WTC11 (cell line): ENCODE measurements at regions not wholly inside any gene's neighbourhood (a gene's known extent, or its start where the extent isn't known, plus 50 kb on each side); places are given as distances from the start of the nearest gene placed in this dataset.

Experiments
- ATAC-seq: fragments of 200-7000 bp; cut with Tn5 transposase; 2 replicates; pipeline ENCODE4 v1.10.0; 2021; ENCODE audit warnings: mild to moderate bottlenecking, moderate library complexity
- CTCF ChIA-PET: fragments of 300-600 bp; sonication (Branson Sonifier 250); formaldehyde crosslinking; loops from one replicate; lab custom pipeline; 2021; ENCODE audit warnings: antibody characterized with exemption; lab: Charles Lee
- POLR2A ChIA-PET: fragments of 350-600 bp; sonication (Branson Sonifier 250); formaldehyde crosslinking; loops from one replicate; lab custom pipeline; 2021; ENCODE audit warnings: antibody characterized with exemption; lab: Charles Lee
- DNase-seq: peaks from one replicate; pipeline ENCODE4 v3.0.0; 2021; ENCODE audit warnings: low spot score
- H3K27ac Mint-ChIP-seq: 2 replicates; pipeline ENCODE4 v1.8.0; 2021; ENCODE audit warnings: mixed read lengths
- H3K27me3 Mint-ChIP-seq: 2 replicates; pipeline ENCODE4 v1.8.0; 2021; ENCODE audit warnings: low read depth, mild to moderate bottlenecking, moderate library complexity, mixed read lengths
- H3K36me3 Mint-ChIP-seq: 2 replicates; pipeline ENCODE4 v1.8.0; 2021; ENCODE audit warnings: mixed read lengths
- H3K4me1 Mint-ChIP-seq: 2 replicates; pipeline ENCODE4 v1.8.0; 2022; ENCODE audit warnings: mixed read lengths
- H3K4me3 Mint-ChIP-seq: 2 replicates; pipeline ENCODE4 v1.8.0; 2021; ENCODE audit warnings: mild to moderate bottlenecking, moderate library complexity, mixed read lengths
- H3K9me3 Mint-ChIP-seq: 2 replicates; pipeline ENCODE4 v1.8.0; 2021; ENCODE audit warnings: mixed read lengths
- CREB1 ChIP-seq: sonication (generic); formaldehyde crosslinking; IDR thresholded peaks from 2 replicates; pipeline ENCODE4 v1.8.0; 2023; ENCODE audit warnings: mild to moderate bottlenecking, missing genetic modification reagents
- ESRRA ChIP-seq: sonication (generic); formaldehyde crosslinking; IDR thresholded peaks from 2 replicates; pipeline ENCODE4 v1.8.1; 2022; ENCODE audit warnings: mild to moderate bottlenecking, missing genetic modification reagents, borderline replicate concordance
- ETV6 ChIP-seq: sonication (generic); formaldehyde crosslinking; IDR thresholded peaks from 2 replicates; pipeline ENCODE4 v1.8.1; 2022; ENCODE audit warnings: mild to moderate bottlenecking, missing genetic modification reagents
- JAZF1 ChIP-seq: fragments of 250-450 bp; sonication (Bioruptor Pico); IDR thresholded peaks from 2 replicates; pipeline ENCODE4 v1.9.0; 2021; ENCODE audit warnings: moderate library complexity, mild to moderate bottlenecking, inconsistent platforms
- KAT7 ChIP-seq: sonication (generic); formaldehyde crosslinking; IDR thresholded peaks from 2 replicates; pipeline ENCODE4 v1.8.1; 2023; ENCODE audit warnings: missing genetic modification reagents, mild to moderate bottlenecking, borderline replicate concordance
- NFATC4 ChIP-seq: fragments of 250-450 bp; sonication (Bioruptor Pico); IDR thresholded peaks from 2 replicates; pipeline ENCODE4 v1.9.0; 2021; ENCODE audit warnings: mild to moderate bottlenecking
- NR1H2 ChIP-seq: sonication (generic); formaldehyde crosslinking; IDR thresholded peaks from 2 replicates; pipeline ENCODE4 v1.9.0; 2021; ENCODE audit warnings: mild to moderate bottlenecking, moderate library complexity, missing genetic modification reagents
- RORB ChIP-seq: fragments of 250-450 bp; sonication (Bioruptor Pico); IDR thresholded peaks from 2 replicates; pipeline ENCODE4 v1.9.0; 2021; ENCODE audit warnings: mild to moderate bottlenecking
- SMAD4 ChIP-seq: sonication (generic); formaldehyde crosslinking; IDR thresholded peaks from 2 replicates; pipeline ENCODE4 v1.8.0; 2022; ENCODE audit warnings: mild to moderate bottlenecking, missing genetic modification reagents
- TEAD1 ChIP-seq: sonication (generic); formaldehyde crosslinking; IDR thresholded peaks from 2 replicates; pipeline ENCODE4 v1.8.0; 2022; ENCODE audit warnings: mild to moderate bottlenecking, missing genetic modification reagents
- ZNF423 ChIP-seq: fragments of 250-450 bp; sonication (Bioruptor Pico); IDR thresholded peaks from 2 replicates; pipeline ENCODE4 v2.1.2; 2022; ENCODE audit warnings: mild to moderate bottlenecking, moderate library complexity
- ZNF671 ChIP-seq: fragments of 250-450 bp; sonication (Bioruptor Pico); IDR thresholded peaks from 2 replicates; pipeline ENCODE4 v1.8.0; 2021; ENCODE audit warnings: mild to moderate bottlenecking
- TF ChIP-seq, protein P1 (sequence below): sonication (generic); formaldehyde crosslinking; IDR thresholded peaks from 2 replicates; pipeline ENCODE4 v1.8.1; 2022; ENCODE audit warnings: missing genetic modification reagents, borderline replicate concordance
- TF ChIP-seq, protein P2 (sequence below): sonication (generic); formaldehyde crosslinking; IDR thresholded peaks from 2 replicates; pipeline ENCODE4 v1.8.0; 2022; ENCODE audit warnings: mild to moderate bottlenecking, missing genetic modification reagents
- TF ChIP-seq, protein P3 (sequence below): sonication (generic); formaldehyde crosslinking; IDR thresholded peaks from 2 replicates; pipeline ENCODE4 v1.8.0; 2022; ENCODE audit warnings: mild to moderate bottlenecking, missing genetic modification reagents
- TF ChIP-seq, protein P4 (sequence below): sonication (generic); formaldehyde crosslinking; IDR thresholded peaks from 2 replicates; pipeline ENCODE4 v1.8.1; 2023; ENCODE audit warnings: mild to moderate bottlenecking, missing genetic modification reagents, moderate library complexity
- TF ChIP-seq, protein P5 (sequence below): fragments of 200-600 bp; IDR thresholded peaks from 2 replicates; pipeline ENCODE4 v1.8.0; 2022; ENCODE audit warnings: antibody characterized with exemption
- TF ChIP-seq, protein P6 (sequence below): sonication (generic); formaldehyde crosslinking; IDR thresholded peaks from 2 replicates; pipeline ENCODE4 v1.8.1; 2023; ENCODE audit warnings: mild to moderate bottlenecking, missing genetic modification reagents
- TF ChIP-seq, protein P7 (sequence below): sonication (generic); formaldehyde crosslinking; IDR thresholded peaks from 2 replicates; pipeline ENCODE4 v1.8.0; 2022; ENCODE audit warnings: missing genetic modification reagents

DNA sequence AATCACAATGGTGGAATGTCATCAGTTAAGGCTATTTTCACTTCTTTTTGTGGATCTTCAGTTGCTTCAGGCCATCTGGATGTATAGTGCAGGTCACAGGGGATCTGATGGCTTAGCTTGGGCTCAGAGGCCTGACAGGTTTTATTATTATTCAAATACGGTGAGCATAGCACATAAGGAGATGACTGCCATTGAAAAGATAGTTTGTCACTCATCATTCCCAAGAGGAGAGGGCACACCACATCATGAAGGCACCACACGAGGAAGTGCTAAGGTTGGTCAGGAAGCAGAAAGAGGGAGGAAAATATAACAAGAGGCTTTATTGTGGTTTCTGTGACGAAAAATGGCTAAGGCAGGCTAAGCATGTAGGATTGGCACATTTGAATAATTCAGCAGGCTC is 131.4 kb downstream of the CD8B2 start (continued):
- TF ChIP-seq, protein P1, sequence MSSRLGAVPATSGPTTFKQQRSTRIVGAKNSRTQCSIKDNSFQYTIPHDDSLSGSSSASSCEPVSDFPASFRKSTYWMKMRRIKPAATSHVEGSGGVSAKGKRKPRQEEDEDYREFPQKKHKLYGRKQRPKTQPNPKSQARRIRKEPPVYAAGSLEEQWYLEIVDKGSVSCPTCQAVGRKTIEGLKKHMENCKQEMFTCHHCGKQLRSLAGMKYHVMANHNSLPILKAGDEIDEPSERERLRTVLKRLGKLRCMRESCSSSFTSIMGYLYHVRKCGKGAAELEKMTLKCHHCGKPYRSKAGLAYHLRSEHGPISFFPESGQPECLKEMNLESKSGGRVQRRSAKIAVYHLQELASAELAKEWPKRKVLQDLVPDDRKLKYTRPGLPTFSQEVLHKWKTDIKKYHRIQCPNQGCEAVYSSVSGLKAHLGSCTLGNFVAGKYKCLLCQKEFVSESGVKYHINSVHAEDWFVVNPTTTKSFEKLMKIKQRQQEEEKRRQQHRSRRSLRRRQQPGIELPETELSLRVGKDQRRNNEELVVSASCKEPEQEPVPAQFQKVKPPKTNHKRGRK (CRISPR knock-in tag): no peak
- TF ChIP-seq, protein P2, sequence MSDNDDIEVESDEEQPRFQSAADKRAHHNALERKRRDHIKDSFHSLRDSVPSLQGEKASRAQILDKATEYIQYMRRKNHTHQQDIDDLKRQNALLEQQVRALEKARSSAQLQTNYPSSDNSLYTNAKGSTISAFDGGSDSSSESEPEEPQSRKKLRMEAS (CRISPR knock-in tag): no peak
- TF ChIP-seq NR1H2 (CRISPR knock-in tag) (no peak), JAZF1 (CRISPR knock-in tag) (no peak), NFATC4 (CRISPR knock-in tag) (no peak), CREB1 (no peak)

DNA sequence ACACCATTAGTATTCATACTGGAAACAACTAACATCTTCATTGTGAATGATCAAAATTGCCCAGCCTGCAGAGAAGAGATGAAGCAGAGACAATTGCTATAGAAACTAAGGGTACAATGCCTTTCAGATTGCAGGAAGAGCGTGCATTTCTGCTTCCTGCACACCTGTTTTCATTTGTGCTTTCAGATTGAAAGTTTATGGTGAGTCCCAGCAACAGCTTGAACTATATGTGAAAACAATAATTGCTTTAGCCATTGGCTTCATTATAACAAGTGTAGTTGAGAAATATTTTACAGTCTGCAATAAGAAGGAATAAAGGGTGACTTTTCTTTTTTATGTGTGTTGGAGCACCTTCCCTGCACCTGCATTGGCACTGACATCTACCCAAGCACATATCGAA is 136.3 kb downstream of the CD8B2 start:
- ATAC-seq (no peak), DNase-seq (no peak)
- Mint-ChIP-seq H3K27me3 (peaks cover 3% of the 10 kb centered on the region), H3K9me3 (peaks cover 16% of the 10 kb centered on the region), H3K36me3 (peaks cover 8% of the 10 kb centered on the region), H3K27ac (no peak overlapping the region), H3K4me3 (no peak overlapping the region), H3K4me1 (peaks cover 16% of the 10 kb centered on the region)
- ChIA-PET POLR2A (no interaction called here), CTCF (no interaction called here)
- no peak for TF ChIP-seq TEAD1 (CRISPR knock-in tag)
- TF ChIP-seq, protein P3, sequence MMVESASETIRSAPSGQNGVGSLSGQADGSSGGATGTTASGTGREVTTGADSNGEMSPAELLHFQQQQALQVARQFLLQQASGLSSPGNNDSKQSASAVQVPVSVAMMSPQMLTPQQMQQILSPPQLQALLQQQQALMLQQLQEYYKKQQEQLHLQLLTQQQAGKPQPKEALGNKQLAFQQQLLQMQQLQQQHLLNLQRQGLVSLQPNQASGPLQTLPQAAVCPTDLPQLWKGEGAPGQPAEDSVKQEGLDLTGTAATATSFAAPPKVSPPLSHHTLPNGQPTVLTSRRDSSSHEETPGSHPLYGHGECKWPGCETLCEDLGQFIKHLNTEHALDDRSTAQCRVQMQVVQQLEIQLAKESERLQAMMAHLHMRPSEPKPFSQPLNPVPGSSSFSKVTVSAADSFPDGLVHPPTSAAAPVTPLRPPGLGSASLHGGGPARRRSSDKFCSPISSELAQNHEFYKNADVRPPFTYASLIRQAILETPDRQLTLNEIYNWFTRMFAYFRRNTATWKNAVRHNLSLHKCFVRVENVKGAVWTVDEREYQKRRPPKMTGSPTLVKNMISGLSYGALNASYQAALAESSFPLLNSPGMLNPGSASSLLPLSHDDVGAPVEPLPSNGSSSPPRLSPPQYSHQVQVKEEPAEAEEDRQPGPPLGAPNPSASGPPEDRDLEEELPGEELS (CRISPR knock-in tag): no peak
- TF ChIP-seq ESRRA (CRISPR knock-in tag): no peak

DNA sequence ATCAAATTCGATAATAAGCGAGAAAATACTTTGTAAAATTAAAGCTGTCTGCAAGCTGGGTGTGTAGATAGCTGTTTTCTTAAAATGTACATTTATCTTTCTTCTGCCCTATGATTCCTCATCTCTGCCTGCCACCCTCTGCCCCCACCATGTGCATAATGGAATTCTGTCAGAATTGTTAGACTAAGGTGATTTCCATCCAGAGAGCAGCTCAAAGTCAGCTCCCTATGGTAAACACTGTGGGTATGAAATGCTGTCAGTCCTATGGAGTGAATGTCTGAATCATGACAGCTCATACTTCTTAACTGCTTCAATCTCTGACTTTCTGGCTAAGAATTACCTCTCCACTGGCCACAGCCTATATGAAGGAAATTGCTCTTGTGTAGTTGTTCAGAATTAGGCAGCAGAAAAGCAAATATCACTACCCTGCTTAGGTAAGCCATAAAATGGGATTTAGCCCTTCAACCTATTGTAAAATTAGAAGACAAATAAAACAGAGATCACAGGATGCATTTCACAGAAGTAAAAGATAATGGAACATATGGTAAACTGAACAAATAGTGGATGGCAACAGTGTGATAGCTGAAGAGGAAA is 137.7 kb downstream of the CD8B2 start:
- Mint-ChIP-seq H3K27ac (no peak overlapping the region), H3K9me3 (peaks cover 24% of the 10 kb centered on the region), H3K4me3 (no peak overlapping the region), H3K36me3 (peaks cover 19% of the 10 kb centered on the region), H3K27me3 (peaks cover 3% of the 10 kb centered on the region), H3K4me1 (peaks cover 1% of the 10 kb centered on the region)
- DNase-seq (no peak), ATAC-seq (no peak)
- POLR2A ChIA-PET: no interaction called here
- TF ChIP-seq, protein P4, sequence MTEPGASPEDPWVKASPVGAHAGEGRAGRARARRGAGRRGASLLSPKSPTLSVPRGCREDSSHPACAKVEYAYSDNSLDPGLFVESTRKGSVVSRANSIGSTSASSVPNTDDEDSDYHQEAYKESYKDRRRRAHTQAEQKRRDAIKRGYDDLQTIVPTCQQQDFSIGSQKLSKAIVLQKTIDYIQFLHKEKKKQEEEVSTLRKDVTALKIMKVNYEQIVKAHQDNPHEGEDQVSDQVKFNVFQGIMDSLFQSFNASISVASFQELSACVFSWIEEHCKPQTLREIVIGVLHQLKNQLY (CRISPR knock-in tag): no peak
- TF ChIP-seq ETV6 (CRISPR knock-in tag) (no peak), SMAD4 (CRISPR knock-in tag) (no peak), ZNF423 (no peak), RORB (CRISPR knock-in tag) (no peak), NFATC4 (CRISPR knock-in tag) (no peak), ZNF671 (CRISPR knock-in tag) (no peak), NR1H2 (CRISPR knock-in tag) (no peak), KAT7 (CRISPR knock-in tag) (no peak), TEAD1 (CRISPR knock-in tag) (no peak)
- TF ChIP-seq, protein P5, sequence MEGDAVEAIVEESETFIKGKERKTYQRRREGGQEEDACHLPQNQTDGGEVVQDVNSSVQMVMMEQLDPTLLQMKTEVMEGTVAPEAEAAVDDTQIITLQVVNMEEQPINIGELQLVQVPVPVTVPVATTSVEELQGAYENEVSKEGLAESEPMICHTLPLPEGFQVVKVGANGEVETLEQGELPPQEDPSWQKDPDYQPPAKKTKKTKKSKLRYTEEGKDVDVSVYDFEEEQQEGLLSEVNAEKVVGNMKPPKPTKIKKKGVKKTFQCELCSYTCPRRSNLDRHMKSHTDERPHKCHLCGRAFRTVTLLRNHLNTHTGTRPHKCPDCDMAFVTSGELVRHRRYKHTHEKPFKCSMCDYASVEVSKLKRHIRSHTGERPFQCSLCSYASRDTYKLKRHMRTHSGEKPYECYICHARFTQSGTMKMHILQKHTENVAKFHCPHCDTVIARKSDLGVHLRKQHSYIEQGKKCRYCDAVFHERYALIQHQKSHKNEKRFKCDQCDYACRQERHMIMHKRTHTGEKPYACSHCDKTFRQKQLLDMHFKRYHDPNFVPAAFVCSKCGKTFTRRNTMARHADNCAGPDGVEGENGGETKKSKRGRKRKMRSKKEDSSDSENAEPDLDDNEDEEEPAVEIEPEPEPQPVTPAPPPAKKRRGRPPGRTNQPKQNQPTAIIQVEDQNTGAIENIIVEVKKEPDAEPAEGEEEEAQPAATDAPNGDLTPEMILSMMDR: no peak
- TF ChIP-seq, protein P6, sequence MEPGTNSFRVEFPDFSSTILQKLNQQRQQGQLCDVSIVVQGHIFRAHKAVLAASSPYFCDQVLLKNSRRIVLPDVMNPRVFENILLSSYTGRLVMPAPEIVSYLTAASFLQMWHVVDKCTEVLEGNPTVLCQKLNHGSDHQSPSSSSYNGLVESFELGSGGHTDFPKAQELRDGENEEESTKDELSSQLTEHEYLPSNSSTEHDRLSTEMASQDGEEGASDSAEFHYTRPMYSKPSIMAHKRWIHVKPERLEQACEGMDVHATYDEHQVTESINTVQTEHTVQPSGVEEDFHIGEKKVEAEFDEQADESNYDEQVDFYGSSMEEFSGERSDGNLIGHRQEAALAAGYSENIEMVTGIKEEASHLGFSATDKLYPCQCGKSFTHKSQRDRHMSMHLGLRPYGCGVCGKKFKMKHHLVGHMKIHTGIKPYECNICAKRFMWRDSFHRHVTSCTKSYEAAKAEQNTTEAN: no peak
- TF ChIP-seq, protein P7, sequence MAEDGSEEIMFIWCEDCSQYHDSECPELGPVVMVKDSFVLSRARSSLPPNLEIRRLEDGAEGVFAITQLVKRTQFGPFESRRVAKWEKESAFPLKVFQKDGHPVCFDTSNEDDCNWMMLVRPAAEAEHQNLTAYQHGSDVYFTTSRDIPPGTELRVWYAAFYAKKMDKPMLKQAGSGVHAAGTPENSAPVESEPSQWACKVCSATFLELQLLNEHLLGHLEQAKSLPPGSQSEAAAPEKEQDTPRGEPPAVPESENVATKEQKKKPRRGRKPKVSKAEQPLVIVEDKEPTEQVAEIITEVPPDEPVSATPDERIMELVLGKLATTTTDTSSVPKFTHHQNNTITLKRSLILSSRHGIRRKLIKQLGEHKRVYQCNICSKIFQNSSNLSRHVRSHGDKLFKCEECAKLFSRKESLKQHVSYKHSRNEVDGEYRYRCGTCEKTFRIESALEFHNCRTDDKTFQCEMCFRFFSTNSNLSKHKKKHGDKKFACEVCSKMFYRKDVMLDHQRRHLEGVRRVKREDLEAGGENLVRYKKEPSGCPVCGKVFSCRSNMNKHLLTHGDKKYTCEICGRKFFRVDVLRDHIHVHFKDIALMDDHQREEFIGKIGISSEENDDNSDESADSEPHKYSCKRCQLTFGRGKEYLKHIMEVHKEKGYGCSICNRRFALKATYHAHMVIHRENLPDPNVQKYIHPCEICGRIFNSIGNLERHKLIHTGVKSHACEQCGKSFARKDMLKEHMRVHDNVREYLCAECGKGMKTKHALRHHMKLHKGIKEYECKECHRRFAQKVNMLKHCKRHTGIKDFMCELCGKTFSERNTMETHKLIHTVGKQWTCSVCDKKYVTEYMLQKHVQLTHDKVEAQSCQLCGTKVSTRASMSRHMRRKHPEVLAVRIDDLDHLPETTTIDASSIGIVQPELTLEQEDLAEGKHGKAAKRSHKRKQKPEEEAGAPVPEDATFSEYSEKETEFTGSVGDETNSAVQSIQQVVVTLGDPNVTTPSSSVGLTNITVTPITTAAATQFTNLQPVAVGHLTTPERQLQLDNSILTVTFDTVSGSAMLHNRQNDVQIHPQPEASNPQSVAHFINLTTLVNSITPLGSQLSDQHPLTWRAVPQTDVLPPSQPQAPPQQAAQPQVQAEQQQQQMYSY (CRISPR knock-in tag): no peak
- CTCF ChIA-PET: no interaction called here
